Astrocyte (in vitro differentiated cells and primary cell): ENCODE measurements at regions not wholly inside any gene's neighbourhood (a gene's known extent, or its start where the extent isn't known, plus 50 kb on each side); places are given as distances from the start of the nearest gene placed in this dataset.

Experiments used
- DNase-seq: peaks from one replicate; pipeline ENCODE4 v3.0.0-alpha.2; 2010; ENCODE audit warnings: low read depth
- FAIRE-seq: peaks from 2 replicates; lab custom pipeline; 2011; peaks lifted over from hg19 to GRCh38; lab: Jason Lieb, UNC
- H2AFZ ChIP-seq: 2 replicates; pipeline ENCODE4 v1.6.0; 2012; ENCODE audit warnings: low read depth, low read length, inconsistent platforms
- H3K27ac ChIP-seq: 2 replicates; pipeline ENCODE4 v1.5.1; 2011; ENCODE audit warnings: low read depth, low read length, inconsistent platforms
- H3K27me3 ChIP-seq: 2 replicates; pipeline ENCODE4 v1.6.0; 2011; ENCODE audit warnings: low read length, inconsistent platforms; ENCODE audit not compliant: insufficient read depth
- H3K36me3 ChIP-seq: 2 replicates; pipeline ENCODE4 v1.5.1; 2011; ENCODE audit warnings: low read length, inconsistent platforms; ENCODE audit not compliant: insufficient read depth
- H3K4me1 ChIP-seq: 2 replicates; pipeline ENCODE4 v1.5.1; 2011; ENCODE audit warnings: low read length, inconsistent platforms; ENCODE audit not compliant: insufficient read depth
- H3K4me2 ChIP-seq: 2 replicates; pipeline ENCODE4 v1.6.0; 2012; ENCODE audit warnings: low read length, inconsistent platforms
- H3K4me3 ChIP-seq: 2 replicates; pipeline ENCODE4 v1.5.1; 2011; ENCODE audit warnings: low read depth, mild to moderate bottlenecking, low read length, inconsistent platforms; ENCODE audit not compliant: insufficient read depth
- H3K79me2 ChIP-seq: 2 replicates; pipeline ENCODE4 v1.6.0; 2012; ENCODE audit warnings: mild to moderate bottlenecking, low read length, inconsistent platforms; ENCODE audit not compliant: insufficient read depth
- H3K9ac ChIP-seq: 2 replicates; pipeline ENCODE4 v1.6.0; 2012; ENCODE audit warnings: mild to moderate bottlenecking, low read length, inconsistent platforms
- H3K9me3 ChIP-seq: 2 replicates; pipeline ENCODE4 v1.5.1; 2012; ENCODE audit warnings: low read depth, mild to moderate bottlenecking, low read length, inconsistent platforms; ENCODE audit not compliant: insufficient read depth
- H4K20me1 ChIP-seq: 2 replicates; pipeline ENCODE4 v1.6.0; 2012; ENCODE audit warnings: low read length, inconsistent platforms; ENCODE audit not compliant: insufficient read depth
- H3K27ac Mint-ChIP-seq: one replicate; pipeline ENCODE4 v1.8.0; 2021; ENCODE audit warnings: mild to moderate bottlenecking, mixed read lengths; ENCODE audit not compliant: unreplicated experiment
- H3K27me3 Mint-ChIP-seq: one replicate; pipeline ENCODE4 v1.8.0; 2021; ENCODE audit warnings: low read depth, mixed read lengths; ENCODE audit not compliant: unreplicated experiment
- H3K36me3 Mint-ChIP-seq: one replicate; pipeline ENCODE4 v1.8.0; 2021; ENCODE audit warnings: low read depth, mixed read lengths; ENCODE audit not compliant: unreplicated experiment
- H3K4me1 Mint-ChIP-seq: one replicate; pipeline ENCODE4 v1.8.0; 2021; ENCODE audit warnings: low read depth, mixed read lengths; ENCODE audit not compliant: unreplicated experiment
- H3K4me3 Mint-ChIP-seq: one replicate; pipeline ENCODE4 v1.8.0; 2021; ENCODE audit warnings: mild to moderate bottlenecking, moderate library complexity, mixed read lengths; ENCODE audit not compliant: unreplicated experiment
- H3K9me3 Mint-ChIP-seq: one replicate; pipeline ENCODE4 v1.8.0; 2021; ENCODE audit warnings: mild to moderate bottlenecking, mixed read lengths; ENCODE audit not compliant: unreplicated experiment
- CTCF ChIP-seq: IDR thresholded peaks from 2 replicates; pipeline ENCODE4 v1.5.1; 2011; ENCODE audit warnings: low read depth, mild to moderate bottlenecking, inconsistent platforms, low read length, moderate library complexity; ENCODE audit not compliant: insufficient read depth
- EZH2 ChIP-seq: IDR thresholded peaks from 2 replicates; pipeline ENCODE4 v1.6.1; 2012; ENCODE audit warnings: mild to moderate bottlenecking, low read length, inconsistent platforms; ENCODE audit not compliant: insufficient read depth

DNA sequence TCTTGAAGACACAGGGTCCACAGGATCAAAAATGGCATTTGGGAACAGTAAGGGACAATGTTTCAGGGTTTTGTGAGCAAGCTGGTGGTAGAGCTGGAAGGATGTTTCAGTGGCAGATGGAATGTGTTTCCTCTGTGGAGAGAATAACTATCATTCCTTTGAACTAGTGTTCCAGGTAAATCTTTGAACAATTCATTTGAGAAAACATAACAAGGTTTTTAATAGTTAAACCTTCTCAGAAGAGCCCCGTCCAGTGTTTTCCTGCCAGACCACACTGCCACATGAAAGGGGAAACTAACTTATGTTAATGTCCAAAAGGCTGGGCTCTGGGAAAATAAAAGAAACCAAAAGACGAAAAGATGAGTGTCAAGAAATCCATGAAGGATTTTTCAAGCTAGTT, 207.0 kb upstream of the ZNF462 start:
- H4K20me1 ChIP-seq = no peaks in the 10 kb centered on the region
- no peaks in the 10 kb centered on the region for H3K9me3 ChIP-seq
- FAIRE-seq = no peak
- no peaks in the 10 kb centered on the region for H3K36me3 Mint-ChIP-seq
- no peak overlapping the region for H3K27ac Mint-ChIP-seq
- H3K79me2 ChIP-seq = no peaks in the 10 kb centered on the region
- H3K4me1 Mint-ChIP-seq = peaks cover 15% of the 10 kb centered on the region
- H3K4me2 ChIP-seq = no peak overlapping the region
- H3K4me1 ChIP-seq = no peaks in the 10 kb centered on the region
- no peak for DNase-seq
- no peak overlapping the region for H3K4me3 ChIP-seq
- no peak overlapping the region for H2AFZ ChIP-seq
- H3K27ac ChIP-seq = no peak overlapping the region
- H3K9me3 Mint-ChIP-seq = peaks cover 5% of the 10 kb centered on the region
- H3K27me3 ChIP-seq = no peaks in the 10 kb centered on the region
- no peak overlapping the region for H3K4me3 Mint-ChIP-seq
- no peak for TF ChIP-seq CTCF
- TF ChIP-seq EZH2 = no peak
- no peak overlapping the region for H3K9ac ChIP-seq
- no peaks in the 10 kb centered on the region for H3K27me3 Mint-ChIP-seq
- H3K36me3 ChIP-seq = no peaks in the 10 kb centered on the region

- DNase-seq = no peak
- H4K20me1 ChIP-seq = no peaks in the 10 kb centered on the region
- Mint-ChIP-seq H3K27me3 (no peaks in the 10 kb centered on the region), H3K4me1 (peaks cover 15% of the 10 kb centered on the region), H3K4me3 (no peak overlapping the region), H3K36me3 (no peaks in the 10 kb centered on the region), H3K9me3 (peaks cover 5% of the 10 kb centered on the region), H3K27ac (no peak overlapping the region)
- no peak overlapping the region for H3K4me2 ChIP-seq
- H2AFZ ChIP-seq = no peak overlapping the region
- no peaks in the 10 kb centered on the region for H3K79me2 ChIP-seq
- no peaks in the 10 kb centered on the region for H3K36me3 ChIP-seq
- no peak for FAIRE-seq
- no peaks in the 10 kb centered on the region for H3K9me3 ChIP-seq
- H3K4me3 ChIP-seq = no peak overlapping the region
- H3K27me3 ChIP-seq = no peaks in the 10 kb centered on the region
- H3K4me1 ChIP-seq = no peaks in the 10 kb centered on the region
- H3K9ac ChIP-seq = no peak overlapping the region
- H3K27ac ChIP-seq = no peak overlapping the region
- no peak for TF ChIP-seq CTCF
- TF ChIP-seq EZH2 = no peak
Measured at GRCh38 chr9:106657926-106658325, 205.0 kb upstream of the ZNF462 start.

DNA sequence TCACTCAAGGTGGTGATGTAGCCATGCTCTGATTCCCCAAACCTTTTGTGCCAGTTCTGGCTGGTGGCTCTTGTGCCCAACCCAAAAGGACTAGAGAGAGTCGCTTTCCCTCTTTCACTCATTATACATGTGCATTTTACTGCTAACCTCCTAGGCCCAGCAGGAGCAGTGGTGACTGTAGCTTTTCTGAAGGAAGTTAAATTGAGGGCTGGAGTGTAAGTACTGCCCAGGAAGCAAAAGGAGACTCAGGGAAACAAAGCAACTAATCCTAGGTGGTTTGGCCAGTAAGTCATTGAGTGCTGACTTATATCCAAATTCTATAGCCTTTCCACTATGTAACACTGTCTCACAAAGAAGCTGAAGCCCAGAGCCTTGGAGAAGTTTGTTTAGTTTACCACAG, 194.4 kb upstream of the ZNF462 start:
- DNase-seq = no peak
- H4K20me1 ChIP-seq = no peaks in the 10 kb centered on the region
- Mint-ChIP-seq H3K36me3 (no peaks in the 10 kb centered on the region), H3K4me1 (no peaks in the 10 kb centered on the region), H3K27ac (no peak overlapping the region), H3K27me3 (no peaks in the 10 kb centered on the region), H3K4me3 (no peak overlapping the region), H3K9me3 (no peaks in the 10 kb centered on the region)
- FAIRE-seq = no peak
- no peak overlapping the region for H3K4me2 ChIP-seq
- H3K36me3 ChIP-seq = no peaks in the 10 kb centered on the region
- H3K9me3 ChIP-seq = no peaks in the 10 kb centered on the region
- no peak overlapping the region for H3K27ac ChIP-seq
- TF ChIP-seq CTCF (no peak), EZH2 (no peak)
- no peaks in the 10 kb centered on the region for H3K79me2 ChIP-seq
- H3K4me3 ChIP-seq = no peak overlapping the region
- no peak overlapping the region for H3K9ac ChIP-seq
- H3K27me3 ChIP-seq = no peaks in the 10 kb centered on the region
- no peak overlapping the region for H2AFZ ChIP-seq
- H3K4me1 ChIP-seq = no peaks in the 10 kb centered on the region
